ENCODE measurements at regions not wholly inside any gene's neighbourhood (a gene's known extent, or its start where the extent isn't known, plus 50 kb on each side); places are given as distances from the start of the nearest gene placed in this dataset.

- no peak overlapping the region for H3K27ac Mint-ChIP-seq
- no peaks in the 10 kb centered on the region for H3K36me3 Mint-ChIP-seq
- H3K9me3 Mint-ChIP-seq: no peaks in the 10 kb centered on the region
- no peaks in the 10 kb centered on the region for H3K4me1 Mint-ChIP-seq (ENCODE audit: low read depth in 2 of 2)
- peaks cover 5 to 15% of the 10 kb centered on the region in 2 donors for H3K27me3 Mint-ChIP-seq
- no peak for DNase-seq (ENCODE audit: low spot score)
- ATAC-seq: no peak
- H3K4me3 Mint-ChIP-seq: no peak overlapping the region
These were observed 407.8 kb downstream of the ATP23 start for GRCh38 chr12:58349161-58349560.

- H3K36me3 Mint-ChIP-seq: no peaks in the 10 kb centered on the region
- ATAC-seq (no peak), DNase-seq (ENCODE audit: low spot score) (no peak)
- peaks cover 2 to 8% of the 10 kb centered on the region in 2 donors for H3K27me3 Mint-ChIP-seq
- H3K9me3 Mint-ChIP-seq: no peaks in the 10 kb centered on the region
- no peaks in the 10 kb centered on the region for H3K4me1 Mint-ChIP-seq (ENCODE audit: low read depth in 2 of 2)
- no peak overlapping the region for H3K27ac Mint-ChIP-seq
- H3K4me3 Mint-ChIP-seq: no peak overlapping the region
These were observed 415.4 kb downstream of the ATP23 start for GRCh38 chr12:58356794-58357193.

- DNase-seq (ENCODE audit: low spot score) (no peak), ATAC-seq (no peak)
- H3K27ac Mint-ChIP-seq: no peak overlapping the region
- no peaks in the 10 kb centered on the region for H3K36me3 Mint-ChIP-seq
- peaks cover 2 to 8% of the 10 kb centered on the region in 2 donors for H3K27me3 Mint-ChIP-seq
- H3K4me3 Mint-ChIP-seq: no peak overlapping the region
- no peaks in the 10 kb centered on the region for H3K9me3 Mint-ChIP-seq
- H3K4me1 Mint-ChIP-seq (ENCODE audit: low read depth in 2 of 2): no peaks in the 10 kb centered on the region
These were observed 416.1 kb downstream of the ATP23 start for GRCh38 chr12:58357511-58357910.

- Mint-ChIP-seq H3K4me3 (no peak overlapping the region), H3K27me3 (peaks cover 0 to 16% of the 10 kb centered on the region in 2 donors), H3K27ac (no peak overlapping the region), H3K9me3 (no peaks in the 10 kb centered on the region), H3K36me3 (no peaks in the 10 kb centered on the region), H3K4me1 (ENCODE audit: low read depth in 2 of 2) (no peaks in the 10 kb centered on the region)
- DNase-seq (ENCODE audit: low spot score) (no peak), ATAC-seq (no peak)
These were observed 417.0 kb downstream of the ATP23 start for GRCh38 chr12:58358369-58358768.

GRCh38 chr12:58359084-58359483 lies 417.7 kb downstream of the ATP23 start:
- H3K27ac Mint-ChIP-seq: no peak overlapping the region
- no peak overlapping the region for H3K4me3 Mint-ChIP-seq
- H3K9me3 Mint-ChIP-seq: no peaks in the 10 kb centered on the region
- H3K4me1 Mint-ChIP-seq (ENCODE audit: low read depth in 2 of 2): no peaks in the 10 kb centered on the region
- no peak for ATAC-seq
- DNase-seq (ENCODE audit: low spot score): no peak
- H3K36me3 Mint-ChIP-seq: no peaks in the 10 kb centered on the region
- peaks cover 0 to 16% of the 10 kb centered on the region in 2 donors for H3K27me3 Mint-ChIP-seq

- DNase-seq (ENCODE audit: low spot score): no peak
- H3K4me1 Mint-ChIP-seq (ENCODE audit: low read depth in 2 of 2): no peaks in the 10 kb centered on the region
- no peaks in the 10 kb centered on the region for H3K36me3 Mint-ChIP-seq
- no peaks in the 10 kb centered on the region for H3K9me3 Mint-ChIP-seq
- no peak for ATAC-seq
- H3K27me3 Mint-ChIP-seq: peaks cover 0 to 15% of the 10 kb centered on the region in 2 donors
- H3K27ac Mint-ChIP-seq: no peak overlapping the region
- H3K4me3 Mint-ChIP-seq: no peak overlapping the region
These were observed 419.7 kb downstream of the ATP23 start for GRCh38 chr12:58361056-58361455.

GRCh38 chr12:58363971-58364370 lies 422.6 kb downstream of the ATP23 start:
- Mint-ChIP-seq H3K4me1 (ENCODE audit: low read depth in 2 of 2) (no peaks in the 10 kb centered on the region), H3K36me3 (no peaks in the 10 kb centered on the region), H3K27ac (no peak overlapping the region), H3K27me3 (peaks cover 0 to 8% of the 10 kb centered on the region in 2 donors), H3K9me3 (no peaks in the 10 kb centered on the region), H3K4me3 (no peak overlapping the region)
- ATAC-seq (no peak), DNase-seq (ENCODE audit: low spot score) (no peak)

- Mint-ChIP-seq H3K36me3 (no peaks in the 10 kb centered on the region), H3K27me3 (peaks cover 0 to 8% of the 10 kb centered on the region in 2 donors), H3K9me3 (no peaks in the 10 kb centered on the region), H3K27ac (no peak overlapping the region), H3K4me3 (no peak overlapping the region), H3K4me1 (ENCODE audit: low read depth in 2 of 2) (no peaks in the 10 kb centered on the region)
- ATAC-seq (no peak), DNase-seq (ENCODE audit: low spot score) (no peak)
These were observed 423.2 kb downstream of the ATP23 start for GRCh38 chr12:58364389-58365086.

GRCh38 chr12:58365087-58365390 lies 423.7 kb downstream of the ATP23 start:
- ATAC-seq: no peak
- no peaks in the 10 kb centered on the region for H3K36me3 Mint-ChIP-seq

GRCh38 chr12:58367041-58367440 lies 425.7 kb downstream of the ATP23 start:
- peaks cover 0 to 8% of the 10 kb centered on the region in 2 donors for H3K27me3 Mint-ChIP-seq
- ATAC-seq: no peak
- H3K4me1 Mint-ChIP-seq (ENCODE audit: low read depth in 2 of 2): no peaks in the 10 kb centered on the region
- DNase-seq (ENCODE audit: low spot score): no peak
- no peaks in the 10 kb centered on the region for H3K36me3 Mint-ChIP-seq
- H3K9me3 Mint-ChIP-seq: no peaks in the 10 kb centered on the region
- no peak overlapping the region for H3K4me3 Mint-ChIP-seq
- H3K27ac Mint-ChIP-seq: no peak overlapping the region

More at GRCh38 chr12:58365087-58365390, 423.7 kb downstream of the ATP23 start:
- no peak overlapping the region for H3K27ac Mint-ChIP-seq
- H3K27me3 Mint-ChIP-seq: peaks cover 0 to 8% of the 10 kb centered on the region in 2 donors
- no peaks in the 10 kb centered on the region for H3K4me1 Mint-ChIP-seq (ENCODE audit: low read depth in 2 of 2)
- DNase-seq (ENCODE audit: low spot score): no peak
- no peaks in the 10 kb centered on the region for H3K9me3 Mint-ChIP-seq
- no peak overlapping the region for H3K4me3 Mint-ChIP-seq

- H3K27me3 Mint-ChIP-seq: peaks cover 0 to 3% of the 10 kb centered on the region in 2 donors
- no peak for ATAC-seq
- no peaks in the 10 kb centered on the region for H3K4me1 Mint-ChIP-seq (ENCODE audit: low read depth in 2 of 2)
These were observed 426.6 kb downstream of the ATP23 start for GRCh38 chr12:58368001-58368400.

GRCh38 chr12:58369576-58369975 lies 428.2 kb downstream of the ATP23 start:
- H3K4me1 Mint-ChIP-seq (ENCODE audit: low read depth in 2 of 2): no peaks in the 10 kb centered on the region
- no peaks in the 10 kb centered on the region for H3K36me3 Mint-ChIP-seq
- no peaks in the 10 kb centered on the region for H3K27me3 Mint-ChIP-seq
- ATAC-seq (no peak), DNase-seq (ENCODE audit: low spot score) (no peak)
- H3K27ac Mint-ChIP-seq: no peak overlapping the region
- H3K4me3 Mint-ChIP-seq: no peak overlapping the region
- no peaks in the 10 kb centered on the region for H3K9me3 Mint-ChIP-seq

More at GRCh38 chr12:58368001-58368400, 426.6 kb downstream of the ATP23 start:
- no peaks in the 10 kb centered on the region for H3K9me3 Mint-ChIP-seq
- H3K27ac Mint-ChIP-seq: no peak overlapping the region
- no peak for DNase-seq (ENCODE audit: low spot score)
- no peak overlapping the region for H3K4me3 Mint-ChIP-seq
- no peaks in the 10 kb centered on the region for H3K36me3 Mint-ChIP-seq

- Mint-ChIP-seq H3K4me1 (ENCODE audit: low read depth in 2 of 2) (no peaks in the 10 kb centered on the region), H3K9me3 (no peaks in the 10 kb centered on the region), H3K27me3 (no peaks in the 10 kb centered on the region), H3K4me3 (no peak overlapping the region), H3K27ac (no peak overlapping the region), H3K36me3 (no peaks in the 10 kb centered on the region)
- no peak for ATAC-seq
- no peak for DNase-seq (ENCODE audit: low spot score)
These were observed 430.9 kb downstream of the ATP23 start for GRCh38 chr12:58372298-58372697.

GRCh38 chr12:58378028-58378427 lies 436.7 kb downstream of the ATP23 start:
- ATAC-seq: no peak
- H3K4me3 Mint-ChIP-seq: no peak overlapping the region

GRCh38 chr12:58381546-58381945 lies 440.2 kb downstream of the ATP23 start:
- DNase-seq (ENCODE audit: low spot score): no peak
- Mint-ChIP-seq H3K27me3 (peaks cover 0 to 9% of the 10 kb centered on the region in 2 donors), H3K27ac (no peak overlapping the region), H3K4me1 (ENCODE audit: low read depth in 2 of 2) (no peaks in the 10 kb centered on the region), H3K36me3 (no peaks in the 10 kb centered on the region), H3K4me3 (no peak overlapping the region), H3K9me3 (peaks cover 3% of the 10 kb centered on the region)
- no peak for ATAC-seq

More at GRCh38 chr12:58378028-58378427, 436.7 kb downstream of the ATP23 start:
- no peak for DNase-seq (ENCODE audit: low spot score)
- H3K27me3 Mint-ChIP-seq: peaks cover 0 to 2% of the 10 kb centered on the region in 2 donors
- H3K27ac Mint-ChIP-seq: no peak overlapping the region
- no peaks in the 10 kb centered on the region for H3K36me3 Mint-ChIP-seq
- no peaks in the 10 kb centered on the region for H3K4me1 Mint-ChIP-seq (ENCODE audit: low read depth in 2 of 2)
- peaks cover 3% of the 10 kb centered on the region for H3K9me3 Mint-ChIP-seq
